ENCODE measurements at regions not wholly inside any gene's neighbourhood (a gene's known extent, or its start where the extent isn't known, plus 50 kb on each side); places are given as distances from the start of the nearest gene placed in this dataset.

DNA sequence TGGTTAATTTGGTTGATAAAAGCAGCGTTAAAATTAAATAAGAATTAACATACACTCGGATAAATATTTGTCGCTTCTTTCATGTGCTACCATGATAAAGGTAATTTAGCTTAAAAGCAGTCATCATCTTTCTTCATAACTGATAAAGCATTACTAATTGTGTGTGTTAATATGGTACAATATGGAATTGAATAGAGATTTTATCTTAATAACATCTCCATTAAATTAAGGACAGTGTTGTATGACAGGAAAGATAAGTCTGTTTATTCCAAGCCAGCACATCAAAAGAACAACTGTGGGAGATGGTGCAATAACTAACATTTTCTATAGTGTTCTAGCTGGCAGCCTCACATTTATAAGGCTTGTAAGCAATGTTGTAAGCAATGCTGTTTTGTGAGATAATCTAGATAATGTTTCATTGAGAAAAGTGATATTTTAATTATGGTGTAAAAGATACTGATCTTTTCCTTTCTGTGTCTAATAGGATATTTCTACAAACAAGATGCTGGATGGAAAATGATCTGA is 64.4 kb upstream of the AFF3 start:
- no peaks in the 10 kb centered on the region for H3K27me3 ChIP-seq (ENCODE audit: control insufficient read depth in 1 of 2, insufficient read depth in 2 of 2, low read length in 2 of 2)
- no peaks in the 10 kb centered on the region for H3K9me3 ChIP-seq (ENCODE audit: low read length)
- no peak overlapping the region for H3K4me3 ChIP-seq (ENCODE audit: low read depth in 1 of 2, low read length in 2 of 2)
- H3K9ac ChIP-seq (ENCODE audit: low read length): no peak overlapping the region
- no peaks in the 10 kb centered on the region for H3K36me3 ChIP-seq (ENCODE audit: insufficient read depth, low read length)
- no peaks in the 10 kb centered on the region for H3K4me1 ChIP-seq (ENCODE audit: insufficient read depth, low read length)
- no peak overlapping the region for H3K27ac ChIP-seq (ENCODE audit: low read depth, low read length)

DNA sequence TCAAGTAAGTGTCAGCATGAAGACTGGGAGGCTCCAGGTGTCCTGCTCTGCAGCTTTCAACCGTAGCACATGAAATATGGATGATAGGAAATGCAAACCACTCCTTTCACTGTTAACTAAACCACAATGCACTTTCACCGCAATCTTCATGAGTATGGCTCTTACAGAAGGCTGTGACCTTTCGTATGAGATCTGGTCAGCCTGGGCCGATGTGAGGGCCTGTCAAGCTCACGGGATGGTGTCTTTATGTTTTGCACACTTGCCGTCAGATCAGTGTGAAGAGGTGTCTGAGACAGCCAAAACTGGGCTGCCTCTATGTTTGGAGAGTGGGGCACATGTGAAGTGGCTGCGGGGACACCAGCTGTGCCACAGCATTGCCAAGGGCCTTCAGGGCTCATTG is 62.8 kb upstream of the AFF3 start:
- H3K4me3 ChIP-seq (ENCODE audit: low read depth in 1 of 2, low read length in 2 of 2): no peak overlapping the region
- no peak overlapping the region for H3K9ac ChIP-seq (ENCODE audit: low read length)
- no peaks in the 10 kb centered on the region for H3K27me3 ChIP-seq (ENCODE audit: control insufficient read depth in 1 of 2, insufficient read depth in 2 of 2, low read length in 2 of 2)
- no peaks in the 10 kb centered on the region for H3K4me1 ChIP-seq (ENCODE audit: insufficient read depth, low read length)
- no peak overlapping the region for H3K27ac ChIP-seq (ENCODE audit: low read depth, low read length)
- no peaks in the 10 kb centered on the region for H3K36me3 ChIP-seq (ENCODE audit: insufficient read depth, low read length)
- H3K9me3 ChIP-seq (ENCODE audit: low read length): no peaks in the 10 kb centered on the region

DNA sequence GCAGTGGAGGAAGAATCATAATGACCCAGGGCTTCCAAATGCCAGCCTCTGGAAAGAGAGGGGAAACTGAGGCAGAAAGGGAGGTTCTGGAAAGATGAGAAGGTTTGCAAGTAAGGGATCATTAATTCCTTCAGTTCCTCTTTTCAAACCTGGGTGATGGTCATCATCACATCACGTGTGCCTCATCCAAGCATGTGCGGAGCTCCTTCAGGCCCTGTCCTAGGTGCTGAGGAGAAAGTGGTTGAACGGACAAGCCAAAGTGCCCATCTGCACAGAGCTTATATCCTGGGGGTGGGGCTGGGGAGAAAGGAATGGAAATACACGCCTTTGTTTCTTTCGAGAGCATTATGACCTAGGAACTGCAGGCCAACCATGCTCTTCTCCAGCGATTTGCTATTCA is 60.2 kb upstream of the AFF3 start:
- Histone ChIP-seq H3K9ac (ENCODE audit: low read length) (no peak overlapping the region), H3K27ac (ENCODE audit: low read depth, low read length) (no peak overlapping the region), H3K4me1 (ENCODE audit: insufficient read depth, low read length) (peaks cover 18% of the 10 kb centered on the region), H3K4me3 (ENCODE audit: low read depth in 1 of 2, low read length in 2 of 2) (no peak overlapping the region), H3K9me3 (ENCODE audit: low read length) (no peaks in the 10 kb centered on the region), H3K27me3 (ENCODE audit: control insufficient read depth in 1 of 2, insufficient read depth in 2 of 2, low read length in 2 of 2) (no peaks in the 10 kb centered on the region), H3K36me3 (ENCODE audit: insufficient read depth, low read length) (no peaks in the 10 kb centered on the region)

DNA sequence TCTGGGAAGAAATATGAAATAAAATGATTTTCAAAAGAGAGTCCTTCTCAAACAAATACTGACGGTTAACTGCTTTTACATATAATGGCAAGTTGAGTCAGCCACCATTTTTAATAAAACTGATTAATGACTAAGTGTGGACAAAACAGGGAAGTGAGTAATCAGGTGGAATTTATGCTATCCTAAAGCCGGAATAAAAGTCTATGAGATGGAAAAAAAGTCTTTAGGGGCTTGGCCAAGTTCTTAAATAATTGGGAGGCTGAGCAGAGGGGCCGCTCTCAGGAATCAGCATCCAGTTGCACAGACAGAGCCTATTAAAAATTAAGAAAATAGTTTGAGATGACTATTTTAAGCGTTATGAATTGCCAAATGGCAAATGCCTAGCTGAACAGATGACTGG is 58.6 kb upstream of the AFF3 start:
- Histone ChIP-seq H3K36me3 (ENCODE audit: insufficient read depth, low read length) (no peaks in the 10 kb centered on the region), H3K27ac (ENCODE audit: low read depth, low read length) (no peak overlapping the region), H3K4me1 (ENCODE audit: insufficient read depth, low read length) (peaks cover 34% of the 10 kb centered on the region), H3K9me3 (ENCODE audit: low read length) (no peaks in the 10 kb centered on the region), H3K4me3 (ENCODE audit: low read depth in 1 of 2, low read length in 2 of 2) (no peak overlapping the region), H3K9ac (ENCODE audit: low read length) (no peak overlapping the region), H3K27me3 (ENCODE audit: control insufficient read depth in 1 of 2, insufficient read depth in 2 of 2, low read length in 2 of 2) (no peaks in the 10 kb centered on the region)

DNA sequence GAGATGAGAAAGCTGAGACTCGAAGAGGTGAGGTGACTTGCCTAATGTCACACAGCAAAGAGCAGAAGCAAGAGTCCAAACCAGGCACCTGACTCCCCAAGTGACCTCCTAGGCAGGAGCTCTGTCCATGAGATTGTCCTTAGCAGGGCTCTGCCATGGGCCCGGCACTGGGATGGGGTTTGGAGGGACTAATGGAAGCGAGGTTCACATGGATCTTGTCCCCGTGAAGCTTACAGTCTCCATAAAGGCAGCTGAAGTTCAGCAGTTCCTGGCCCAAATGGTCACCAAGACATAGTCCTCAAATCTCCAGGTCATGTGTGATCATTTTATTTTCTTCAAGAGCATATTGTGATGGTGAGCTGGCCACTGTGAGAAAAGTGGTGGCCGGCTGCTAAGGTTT is 57.0 kb upstream of the AFF3 start:
- Histone ChIP-seq H3K27ac (ENCODE audit: low read depth, low read length) (no peak overlapping the region), H3K36me3 (ENCODE audit: insufficient read depth, low read length) (no peaks in the 10 kb centered on the region), H3K9ac (ENCODE audit: low read length) (no peak overlapping the region), H3K4me1 (ENCODE audit: insufficient read depth, low read length) (peaks cover 38% of the 10 kb centered on the region), H3K4me3 (ENCODE audit: low read depth in 1 of 2, low read length in 2 of 2) (no peak overlapping the region), H3K9me3 (ENCODE audit: low read length) (no peaks in the 10 kb centered on the region), H3K27me3 (ENCODE audit: control insufficient read depth in 1 of 2, insufficient read depth in 2 of 2, low read length in 2 of 2) (no peaks in the 10 kb centered on the region)

DNA sequence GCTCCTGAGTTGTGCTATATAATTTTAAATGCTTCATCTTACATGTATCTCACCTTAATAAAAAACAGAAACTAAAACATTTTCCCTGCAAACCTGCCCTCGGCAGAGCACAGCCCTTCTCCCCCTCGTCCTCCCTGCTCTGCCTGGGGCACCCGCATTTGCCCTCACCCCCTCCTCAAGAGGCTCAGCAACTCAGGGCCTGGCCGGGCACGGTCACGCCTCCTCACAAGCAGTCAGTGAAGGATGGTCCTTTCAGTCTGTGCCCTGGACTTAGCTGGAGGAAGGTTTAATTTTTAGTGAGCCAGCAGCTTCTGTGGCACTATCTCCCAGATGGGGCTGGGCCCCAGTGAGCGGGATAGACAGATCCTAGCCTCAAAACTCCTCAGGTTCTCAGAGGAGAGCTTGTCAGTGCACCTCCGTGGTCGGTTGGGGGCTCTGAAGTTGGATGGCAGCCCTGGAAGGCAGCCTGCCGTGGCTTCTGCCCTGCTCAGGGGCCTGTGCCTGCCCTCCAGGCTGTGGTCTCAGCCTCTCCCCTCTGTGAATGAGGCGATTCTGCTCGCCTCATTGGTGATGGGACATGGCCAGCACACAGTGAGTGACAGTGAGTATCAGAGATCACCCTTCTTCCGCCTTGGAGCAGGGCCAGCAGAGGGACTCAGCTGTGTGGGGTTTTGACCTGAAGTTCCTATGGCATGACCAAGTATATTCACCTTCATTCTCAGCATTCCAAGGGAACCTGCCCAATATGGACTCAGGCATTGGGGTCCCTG is 56.3 kb upstream of the AFF3 start:
- no peaks in the 10 kb centered on the region for H3K9me3 ChIP-seq (ENCODE audit: low read length)
- peaks cover 38% of the 10 kb centered on the region for H3K4me1 ChIP-seq (ENCODE audit: insufficient read depth, low read length)
- peak overlapping the region; percentile 79 for H3K27ac ChIP-seq (ENCODE audit: low read depth, low read length)
- H3K9ac ChIP-seq (ENCODE audit: low read length): peak overlapping the region; percentile 18
- no peaks in the 10 kb centered on the region for H3K36me3 ChIP-seq (ENCODE audit: insufficient read depth, low read length)
- no peaks in the 10 kb centered on the region for H3K27me3 ChIP-seq (ENCODE audit: control insufficient read depth in 1 of 2, insufficient read depth in 2 of 2, low read length in 2 of 2)
- H3K4me3 ChIP-seq (ENCODE audit: low read depth in 1 of 2, low read length in 2 of 2): peak overlapping the region in 1 of 2 donors; percentile 17

DNA sequence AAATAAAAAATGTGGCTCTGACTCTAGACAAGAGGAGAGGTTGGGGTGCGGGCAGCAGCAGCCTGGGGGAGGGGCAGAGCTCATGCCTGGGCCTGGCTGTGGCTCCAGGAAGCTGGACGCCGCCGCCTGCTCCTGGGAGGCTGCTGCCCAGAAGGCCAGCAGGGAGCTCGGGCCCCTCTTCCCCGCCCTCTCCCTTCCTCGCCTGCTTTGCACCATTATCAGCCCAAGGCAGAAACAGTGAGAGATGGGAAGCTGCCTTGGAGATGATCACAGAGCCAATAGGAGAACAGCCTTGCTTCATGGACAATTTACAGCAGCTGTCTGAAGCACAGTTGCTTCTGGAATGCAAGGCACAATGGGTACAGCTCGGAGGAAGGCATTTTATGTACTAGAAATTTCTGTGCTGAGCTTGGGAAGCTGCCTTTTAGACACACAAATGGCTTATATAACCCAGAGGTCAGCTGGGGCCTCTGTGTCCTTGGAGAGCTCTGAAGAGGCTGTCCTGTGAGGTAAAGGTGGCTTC is 55.3 kb upstream of the AFF3 start:
- Histone ChIP-seq H3K4me1 (ENCODE audit: insufficient read depth, low read length) (peaks cover 38% of the 10 kb centered on the region), H3K9ac (ENCODE audit: low read length) (peak overlapping the region; percentile 18), H3K27ac (ENCODE audit: low read depth, low read length) (peak overlapping the region; percentile 79), H3K27me3 (ENCODE audit: control insufficient read depth in 1 of 2, insufficient read depth in 2 of 2, low read length in 2 of 2) (no peaks in the 10 kb centered on the region), H3K9me3 (ENCODE audit: low read length) (no peaks in the 10 kb centered on the region), H3K36me3 (ENCODE audit: insufficient read depth, low read length) (no peaks in the 10 kb centered on the region), H3K4me3 (ENCODE audit: low read depth in 1 of 2, low read length in 2 of 2) (peak overlapping the region in 1 of 2 donors; percentile 17)

DNA sequence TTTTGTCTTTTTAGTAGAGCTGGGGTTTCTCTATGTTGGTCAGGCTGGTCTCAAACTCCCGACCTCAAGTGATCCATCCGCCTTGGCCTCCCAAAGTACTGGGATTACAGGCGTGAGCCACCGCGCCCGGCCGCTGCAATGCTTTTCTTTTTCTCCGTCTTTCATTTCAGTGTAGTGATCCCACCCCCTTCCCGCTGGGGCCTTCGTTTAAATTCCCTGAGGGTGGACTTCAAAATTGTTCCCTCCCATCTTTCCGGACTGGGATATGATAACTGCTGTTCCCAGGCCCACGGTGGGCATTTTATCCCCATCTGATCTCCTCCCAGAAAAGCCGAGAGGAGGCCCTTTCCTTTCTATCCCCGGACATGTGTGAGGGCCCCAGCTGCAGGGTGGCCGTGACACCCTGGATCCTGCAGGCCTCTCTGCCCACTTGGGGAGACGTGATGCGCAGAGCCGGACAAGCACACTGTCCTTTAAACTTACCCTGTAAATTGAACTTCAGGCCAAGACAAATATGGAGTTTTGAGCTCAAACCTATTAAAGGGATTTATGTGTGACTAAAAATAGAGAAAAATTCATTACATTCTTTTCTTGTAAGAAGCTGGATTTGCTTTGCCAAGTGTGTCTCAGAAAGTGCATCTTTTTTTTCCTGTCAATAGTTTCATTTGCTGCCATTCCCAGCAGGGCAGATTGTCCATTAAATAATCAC is 54.5 kb upstream of the AFF3 start:
- Histone ChIP-seq H3K36me3 (ENCODE audit: insufficient read depth, low read length) (no peaks in the 10 kb centered on the region), H3K27ac (ENCODE audit: low read depth, low read length) (peak overlapping the region; percentile 79), H3K27me3 (ENCODE audit: control insufficient read depth in 1 of 2, insufficient read depth in 2 of 2, low read length in 2 of 2) (no peaks in the 10 kb centered on the region), H3K9ac (ENCODE audit: low read length) (no peak overlapping the region), H3K4me3 (ENCODE audit: low read depth in 1 of 2, low read length in 2 of 2) (peak overlapping the region in 1 of 2 donors; percentile 11), H3K4me1 (ENCODE audit: insufficient read depth, low read length) (peaks cover 38% of the 10 kb centered on the region), H3K9me3 (ENCODE audit: low read length) (no peaks in the 10 kb centered on the region)

DNA sequence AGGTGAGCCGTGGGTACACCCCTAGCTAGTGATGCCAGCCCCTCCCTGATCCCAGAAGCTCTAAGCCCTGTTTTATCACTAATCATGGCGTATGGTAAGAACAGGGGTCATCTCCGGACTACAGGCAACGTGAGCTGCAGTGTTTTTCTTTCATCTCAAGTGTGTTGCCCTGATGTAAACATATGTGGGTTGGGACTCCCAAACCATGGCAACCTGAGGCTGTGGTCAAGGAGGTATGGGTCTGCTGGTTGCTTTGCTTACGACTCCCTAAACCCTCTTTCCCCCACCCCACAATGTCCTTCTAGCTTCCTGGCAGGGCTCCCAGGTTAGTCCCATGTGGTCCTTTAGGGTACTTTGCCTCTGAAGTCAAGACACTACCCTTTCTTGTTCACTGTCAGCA is 53.6 kb upstream of the AFF3 start:
- no peak overlapping the region for H3K27ac ChIP-seq (ENCODE audit: low read depth, low read length)
- H3K4me3 ChIP-seq (ENCODE audit: low read depth in 1 of 2, low read length in 2 of 2): no peak overlapping the region
- H3K4me1 ChIP-seq (ENCODE audit: insufficient read depth, low read length): peaks cover 38% of the 10 kb centered on the region
- H3K9ac ChIP-seq (ENCODE audit: low read length): no peak overlapping the region
- no peaks in the 10 kb centered on the region for H3K27me3 ChIP-seq (ENCODE audit: control insufficient read depth in 1 of 2, insufficient read depth in 2 of 2, low read length in 2 of 2)
- no peaks in the 10 kb centered on the region for H3K36me3 ChIP-seq (ENCODE audit: insufficient read depth, low read length)
- no peaks in the 10 kb centered on the region for H3K9me3 ChIP-seq (ENCODE audit: low read length)

DNA sequence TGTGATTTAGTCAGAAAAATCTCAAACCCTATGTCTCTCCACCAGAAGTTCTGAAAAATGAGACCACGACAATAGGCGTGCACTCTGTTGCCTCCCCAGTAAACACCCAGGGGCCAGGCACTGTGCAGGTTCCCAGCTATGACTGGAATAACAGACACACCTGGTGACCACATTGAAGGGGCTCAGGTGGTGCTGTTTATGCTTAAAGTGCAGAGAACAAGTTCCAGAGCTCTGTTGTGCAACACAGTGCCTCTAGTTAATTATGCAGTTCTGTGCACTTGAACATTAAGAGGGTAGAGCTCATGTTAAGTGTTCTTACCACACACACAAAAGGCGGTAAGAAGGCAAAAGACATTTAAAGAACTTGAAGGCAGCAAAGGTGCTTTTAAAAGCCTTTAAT is 52.6 kb upstream of the AFF3 start:
- no peaks in the 10 kb centered on the region for H3K27me3 ChIP-seq (ENCODE audit: control insufficient read depth in 1 of 2, insufficient read depth in 2 of 2, low read length in 2 of 2)
- no peak overlapping the region for H3K27ac ChIP-seq (ENCODE audit: low read depth, low read length)
- no peak overlapping the region for H3K4me3 ChIP-seq (ENCODE audit: low read depth in 1 of 2, low read length in 2 of 2)
- no peaks in the 10 kb centered on the region for H3K9me3 ChIP-seq (ENCODE audit: low read length)
- peaks cover 38% of the 10 kb centered on the region for H3K4me1 ChIP-seq (ENCODE audit: insufficient read depth, low read length)
- H3K36me3 ChIP-seq (ENCODE audit: insufficient read depth, low read length): no peaks in the 10 kb centered on the region
- no peak overlapping the region for H3K9ac ChIP-seq (ENCODE audit: low read length)

DNA sequence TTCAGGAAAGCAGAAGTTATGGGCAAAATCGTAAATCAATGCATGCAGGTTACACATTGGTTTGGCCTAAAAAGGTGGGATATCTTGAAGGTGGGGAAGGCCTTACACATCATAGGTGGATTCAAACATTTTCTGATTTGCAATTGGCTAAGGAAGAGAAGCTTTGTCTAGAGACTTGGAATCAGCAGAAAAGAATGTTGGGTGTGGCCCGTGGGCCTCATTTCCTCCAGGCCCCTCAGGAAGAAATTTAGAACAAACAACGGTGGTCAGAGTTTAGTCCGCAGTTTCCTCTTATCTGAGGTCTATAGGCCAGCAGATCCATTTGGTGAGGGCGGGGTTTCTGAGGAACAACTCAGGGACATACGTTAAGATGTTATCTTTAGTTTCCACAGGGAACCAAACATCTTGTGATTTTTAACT is 50.9 kb upstream of the AFF3 start:
- H3K4me3 ChIP-seq (ENCODE audit: low read depth in 1 of 2, low read length in 2 of 2): no peak overlapping the region
- no peak overlapping the region for H3K27ac ChIP-seq (ENCODE audit: low read depth, low read length)
- H3K36me3 ChIP-seq (ENCODE audit: insufficient read depth, low read length): no peaks in the 10 kb centered on the region
- peaks cover 38% of the 10 kb centered on the region for H3K4me1 ChIP-seq (ENCODE audit: insufficient read depth, low read length)
- H3K27me3 ChIP-seq (ENCODE audit: control insufficient read depth in 1 of 2, insufficient read depth in 2 of 2, low read length in 2 of 2): no peaks in the 10 kb centered on the region
- H3K9ac ChIP-seq (ENCODE audit: low read length): no peak overlapping the region
- H3K9me3 ChIP-seq (ENCODE audit: low read length): no peaks in the 10 kb centered on the region
